Renal cortical epithelial cell (primary cell): ENCODE measurements at regions not wholly inside any gene's neighbourhood (a gene's known extent, or its start where the extent isn't known, plus 50 kb on each side); places are given as distances from the start of the nearest gene placed in this dataset.

Experiments
- DNase-seq: peaks from one replicate; pipeline ENCODE4 v3.0.0-alpha.2; 2011; ENCODE audit warnings: low read depth

DNA sequence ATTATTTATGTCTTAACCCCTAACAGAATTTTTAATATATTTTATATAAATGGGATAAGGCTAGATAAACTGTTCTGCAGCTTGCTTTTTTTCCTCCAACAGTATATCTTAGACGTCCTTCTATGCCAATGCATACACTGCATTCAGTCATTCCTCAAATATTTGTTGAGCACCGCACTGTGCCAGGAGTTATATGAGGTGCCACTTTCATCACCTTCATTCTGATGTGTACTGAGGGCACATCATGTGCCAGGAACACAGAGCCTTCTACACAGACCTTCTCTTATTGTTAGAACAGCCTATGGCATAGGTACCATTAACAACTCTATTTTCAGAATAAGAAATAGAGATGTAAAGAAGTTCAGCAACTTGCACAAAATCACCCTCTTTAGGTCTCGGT is 570.1 kb downstream of the CDK5RAP2 start:
- no peak for DNase-seq

DNA sequence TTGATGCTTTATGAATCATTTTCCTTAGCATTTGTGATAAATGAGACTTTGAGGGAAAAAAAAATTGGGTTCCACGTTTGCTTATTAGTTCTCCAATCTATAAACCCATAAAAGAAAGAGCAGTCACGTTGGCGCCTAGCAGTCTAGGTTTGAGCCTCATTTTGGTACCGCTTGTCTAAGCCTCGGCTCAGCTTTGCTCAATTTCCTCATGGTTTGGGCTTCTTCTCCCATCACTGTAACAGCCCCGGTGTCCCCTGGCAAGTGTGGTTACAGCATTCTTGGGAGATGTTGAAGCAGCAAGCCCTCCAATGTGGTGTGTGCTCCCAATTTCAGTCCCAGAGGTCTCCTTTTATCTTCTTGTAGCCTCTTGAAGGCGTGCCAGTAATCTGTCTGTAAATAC is 578.4 kb downstream of the CDK5RAP2 start:
- DNase-seq: no peak

DNA sequence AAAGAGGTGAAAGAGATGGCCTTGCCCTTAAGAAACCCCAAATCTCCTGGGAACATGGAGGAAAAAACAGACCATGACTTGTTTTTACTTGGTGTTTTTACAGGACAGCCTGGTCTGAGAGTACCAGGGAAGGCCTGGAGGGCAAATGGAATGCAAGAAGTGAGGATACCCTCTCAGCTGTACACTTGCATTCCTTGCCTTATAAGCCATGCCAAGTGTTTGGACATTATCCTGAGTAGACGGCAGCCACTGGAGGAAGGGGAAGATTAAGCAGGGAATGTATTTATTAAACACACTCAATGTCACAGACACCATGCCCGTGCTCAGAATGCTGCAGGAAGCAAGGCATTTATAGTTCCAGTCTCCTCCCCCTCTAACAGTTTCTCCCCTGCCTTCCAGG is 581.4 kb downstream of the CDK5RAP2 start:
- peak; percentile 1 for DNase-seq

DNA sequence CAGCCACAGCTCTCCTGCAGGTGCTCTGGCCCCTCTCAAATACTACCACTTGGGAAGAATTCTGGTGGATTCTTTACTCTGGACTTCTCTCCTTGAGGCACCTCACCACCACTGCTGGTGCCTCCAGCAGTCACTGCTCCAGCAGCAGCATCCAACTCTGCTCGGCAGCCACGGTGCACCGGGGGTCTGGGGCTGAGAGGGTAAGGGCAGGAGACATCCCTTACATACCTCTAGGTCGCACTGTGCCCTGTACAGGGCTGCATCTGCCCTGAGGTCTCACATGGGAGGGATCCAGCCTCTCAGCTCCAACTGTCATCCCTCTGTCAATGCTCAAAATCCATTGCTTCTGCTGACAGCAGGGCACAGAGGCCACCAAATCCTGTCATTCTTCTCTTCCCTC is 588.2 kb downstream of the CDK5RAP2 start:
- DNase-seq: no peak

DNA sequence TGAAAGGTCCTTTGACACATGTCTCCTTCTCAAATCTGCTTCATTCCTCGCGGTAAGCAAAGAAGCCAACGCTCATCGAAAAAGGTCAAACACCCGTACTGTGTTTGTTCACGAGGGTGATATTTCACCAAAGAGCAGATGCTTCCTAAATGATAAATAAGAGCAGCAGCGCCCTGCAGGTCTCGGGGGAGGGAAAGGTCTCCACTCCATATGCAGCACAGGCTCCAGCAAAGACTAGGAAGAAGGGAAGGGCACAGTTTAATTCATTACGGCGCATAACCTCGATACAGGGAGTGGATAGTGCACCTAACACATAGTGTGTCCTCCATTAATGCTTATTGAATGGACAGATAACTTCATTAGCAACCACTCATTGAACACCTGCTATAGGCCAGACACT is 593.3 kb downstream of the CDK5RAP2 start:
- no peak for DNase-seq

DNA sequence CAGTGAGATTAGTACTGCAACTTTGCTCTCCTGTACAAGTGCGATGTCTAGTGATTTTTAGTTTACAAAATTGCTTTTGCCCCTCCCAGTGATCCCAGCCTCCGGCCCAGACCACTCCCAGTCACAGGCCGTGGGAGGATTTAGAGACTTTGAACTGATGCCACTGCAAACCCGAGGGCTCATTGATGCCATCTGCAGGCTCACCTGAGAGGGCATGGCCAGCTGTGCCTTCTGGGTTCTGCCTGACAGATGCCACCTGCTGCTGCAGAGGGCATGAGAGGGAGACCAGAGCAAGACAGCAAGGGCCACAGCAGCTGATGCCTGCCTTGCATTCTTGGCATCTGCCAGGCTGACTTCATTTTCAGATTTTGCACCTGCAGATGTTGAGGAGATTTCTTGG is 593.8 kb downstream of the CDK5RAP2 start:
- DNase-seq: no peak

DNA sequence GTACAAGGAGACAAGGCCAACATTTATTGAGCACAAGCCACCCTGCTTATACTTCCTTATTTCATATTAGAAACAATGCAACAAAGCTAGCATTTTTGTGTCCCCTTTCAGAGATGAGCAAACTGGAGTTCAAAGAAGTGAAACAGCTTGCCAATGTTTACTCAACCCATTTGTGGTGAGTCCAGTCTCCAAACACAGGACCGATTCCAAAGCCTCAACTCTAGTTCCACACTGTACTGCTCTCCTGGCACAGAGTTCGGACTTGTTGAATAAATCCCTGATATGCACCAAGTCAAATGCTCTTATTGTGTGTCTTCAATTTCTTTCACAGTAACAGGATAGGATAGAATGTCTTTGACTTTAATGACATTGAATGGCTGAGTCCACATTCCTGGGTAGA is 604.8 kb upstream of the BRINP1 start:
- DNase-seq: no peak

DNA sequence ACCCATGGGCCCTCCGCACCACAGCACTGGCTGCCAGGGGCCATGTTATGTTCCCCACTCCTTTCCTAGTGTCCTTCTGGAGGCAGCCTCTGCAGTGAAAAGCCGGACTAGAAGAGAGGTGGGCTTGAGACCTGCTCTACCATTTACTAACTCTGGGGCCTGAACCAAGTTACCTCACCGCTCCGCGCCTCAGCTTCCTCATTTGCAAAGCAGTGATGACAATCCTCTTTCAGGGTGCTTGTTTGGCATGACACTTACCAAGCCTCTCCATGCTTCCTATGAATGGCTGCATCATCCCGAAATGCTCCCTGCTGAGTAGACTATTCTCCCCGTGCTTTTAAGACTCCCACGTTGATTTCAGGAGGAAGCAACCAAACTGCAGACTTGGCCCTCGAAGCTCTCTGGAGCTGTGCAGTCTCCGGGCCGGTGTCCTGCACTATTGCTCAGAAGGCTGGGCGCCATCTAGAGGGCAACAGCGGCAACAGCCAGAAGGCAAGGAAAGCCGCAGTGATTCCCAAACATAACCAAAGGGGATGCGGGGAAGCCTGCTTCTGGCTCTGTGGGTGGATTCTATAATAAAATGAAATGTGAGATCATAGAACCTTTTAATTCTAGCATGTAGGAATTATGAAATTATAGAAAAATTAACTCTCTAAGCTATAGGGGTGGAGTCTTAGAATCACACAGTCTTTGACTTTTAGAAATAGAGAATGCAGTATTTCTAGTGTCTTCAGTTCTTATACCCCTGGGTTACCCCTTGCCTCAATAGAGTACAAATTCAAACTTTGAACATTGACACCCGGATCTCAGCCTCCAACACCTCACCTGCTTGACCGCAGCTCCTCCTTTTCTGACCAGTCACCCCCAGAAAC is 599.8 kb upstream of the BRINP1 start:
- peak; percentile 45 for DNase-seq

DNA sequence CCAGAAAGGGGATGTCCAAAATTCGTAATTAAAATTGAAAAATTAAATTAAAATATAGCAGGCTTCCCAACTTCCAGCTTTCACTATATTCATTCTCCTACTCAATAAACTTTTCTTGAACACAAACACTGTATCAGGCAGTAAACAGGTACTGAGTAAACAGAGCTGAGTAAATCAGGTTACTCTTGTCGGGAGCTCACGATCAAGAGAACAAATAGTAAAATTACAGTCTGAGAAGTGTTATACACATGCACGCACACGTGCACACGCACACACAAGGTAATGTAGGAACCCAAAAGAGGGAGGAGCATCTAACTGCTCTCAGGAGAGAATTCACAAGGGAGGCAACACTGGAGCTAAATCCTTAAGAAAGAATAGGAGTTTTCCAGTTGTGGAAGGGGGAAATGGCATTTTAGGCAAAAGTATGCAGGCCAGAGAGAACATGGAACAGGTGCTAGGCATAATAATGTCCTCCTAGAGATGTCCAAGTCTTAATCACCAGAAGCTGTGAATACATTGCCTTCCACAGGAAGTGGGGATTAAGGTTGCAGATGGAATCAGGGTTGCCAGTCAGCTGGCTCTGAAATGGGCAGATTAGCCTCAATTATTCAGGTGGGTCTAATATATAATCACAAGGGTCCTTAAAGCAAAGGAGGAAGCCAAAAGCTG is 598.8 kb upstream of the BRINP1 start:
- DNase-seq: no peak

DNA sequence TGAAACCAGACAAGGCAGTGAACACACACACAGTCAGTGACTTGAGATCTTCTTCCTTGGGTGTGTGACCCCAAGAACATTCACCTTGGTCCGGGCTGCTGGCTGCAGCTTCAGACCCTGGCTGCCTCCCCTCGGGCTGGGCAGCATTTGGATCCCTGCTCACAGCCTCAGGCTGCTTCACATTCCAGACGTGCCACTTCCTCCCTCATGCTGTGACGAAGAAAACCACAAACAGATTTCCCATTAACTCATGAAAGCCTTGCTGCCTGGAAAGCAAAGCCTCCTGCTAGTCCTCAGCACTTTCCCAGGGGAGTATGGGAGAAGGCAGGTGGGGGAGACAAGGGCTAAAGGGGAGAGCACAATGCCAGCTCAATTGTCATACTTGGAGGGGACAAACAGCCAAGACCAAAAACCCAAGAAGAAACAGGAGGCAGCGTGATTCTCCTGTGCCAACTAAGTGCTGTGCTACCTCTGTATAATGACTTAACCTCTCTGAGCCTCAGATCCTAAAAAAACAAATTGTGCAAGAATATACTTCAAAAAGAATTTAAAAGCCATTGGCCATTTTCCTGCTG is 594.6 kb upstream of the BRINP1 start:
- peak; percentile 98 for DNase-seq

DNA sequence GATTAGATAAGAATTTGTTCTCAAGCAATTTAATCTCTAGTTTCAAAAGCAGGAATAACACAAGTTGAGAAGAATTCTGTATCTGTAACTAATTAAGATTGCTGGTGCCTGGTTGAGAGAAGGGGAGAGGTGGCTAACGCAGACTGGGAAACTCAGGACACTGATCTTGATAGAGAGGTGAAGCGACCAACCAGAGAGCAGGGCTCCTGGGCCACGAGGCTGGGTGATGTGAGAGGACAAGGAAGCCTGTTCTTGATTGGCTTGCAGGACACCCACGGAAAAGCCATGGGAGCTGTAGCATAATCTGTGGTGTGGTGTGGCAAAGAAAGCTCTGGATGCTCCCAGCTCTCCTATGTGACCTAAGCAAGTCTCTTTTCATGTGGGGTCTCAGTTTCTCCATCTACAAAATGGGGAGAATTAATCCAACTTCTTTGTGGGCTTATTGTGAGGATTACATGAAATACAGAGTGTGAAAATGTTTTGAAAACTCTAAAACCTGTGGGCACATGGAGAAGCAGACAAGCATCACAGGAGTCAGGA is 594.1 kb upstream of the BRINP1 start:
- DNase-seq: peak; percentile 78

DNA sequence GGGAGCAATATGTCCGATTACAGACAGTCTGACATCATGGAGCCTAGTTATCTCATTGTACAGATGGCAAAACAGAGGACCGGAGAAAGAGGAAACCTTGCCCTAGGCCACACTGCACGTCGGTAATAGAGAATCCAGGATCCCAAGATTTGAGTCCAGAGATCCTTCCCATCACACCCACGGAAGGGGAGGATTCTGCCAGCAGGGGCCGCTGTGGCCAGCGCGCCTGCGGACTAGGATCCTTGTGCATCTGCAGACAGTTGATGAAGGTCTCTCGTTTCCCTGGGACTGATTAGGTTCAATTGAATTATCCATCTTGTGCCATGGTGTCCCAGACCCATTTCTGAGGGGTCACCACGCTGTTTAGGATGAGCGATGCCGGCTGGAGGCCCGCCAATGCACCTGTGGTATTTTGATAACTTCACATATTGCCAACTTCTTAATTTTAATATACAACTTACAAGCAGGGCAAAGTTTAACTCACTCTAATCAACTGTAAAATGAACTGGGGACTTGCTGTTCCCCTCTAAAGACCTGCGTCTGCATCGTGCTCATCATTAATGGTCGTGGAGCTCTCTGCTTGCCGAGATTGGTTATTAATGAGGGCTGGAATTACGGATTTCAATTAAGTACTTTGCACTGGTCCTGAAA is 592.7 kb upstream of the BRINP1 start:
- peak; percentile 33 for DNase-seq

DNA sequence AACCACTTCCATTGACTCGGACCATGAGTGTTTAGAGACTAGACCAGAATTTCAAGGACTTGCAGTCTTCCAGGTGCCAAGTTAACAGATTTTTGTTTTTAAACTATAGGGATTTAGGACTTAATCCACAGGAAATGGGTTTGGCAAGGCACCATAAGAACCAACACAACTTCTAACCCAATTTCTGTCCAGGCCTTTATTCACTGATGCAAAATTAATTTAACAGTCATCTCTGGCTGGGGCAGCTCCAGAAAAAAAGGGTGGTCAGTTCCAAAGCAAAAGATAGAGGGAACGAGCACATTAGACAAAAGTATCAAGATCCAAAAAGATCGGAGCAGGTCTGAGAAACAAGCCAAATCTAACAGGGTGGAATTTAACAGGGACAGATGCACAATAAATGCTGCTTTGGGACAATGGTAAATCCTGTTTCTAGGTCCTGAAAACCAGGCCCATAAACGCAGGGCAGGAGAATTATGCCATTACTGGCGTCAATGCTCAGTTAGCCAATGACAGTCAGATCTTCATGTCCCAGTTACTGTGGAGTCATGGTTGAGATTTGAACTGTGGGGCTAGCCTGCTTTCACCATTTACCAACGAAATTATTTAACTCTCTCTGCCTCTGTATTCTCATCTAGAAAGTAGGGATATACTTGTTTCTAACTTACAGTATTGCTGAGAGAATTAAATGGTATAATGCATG is 590.8 kb upstream of the BRINP1 start:
- no peak for DNase-seq

DNA sequence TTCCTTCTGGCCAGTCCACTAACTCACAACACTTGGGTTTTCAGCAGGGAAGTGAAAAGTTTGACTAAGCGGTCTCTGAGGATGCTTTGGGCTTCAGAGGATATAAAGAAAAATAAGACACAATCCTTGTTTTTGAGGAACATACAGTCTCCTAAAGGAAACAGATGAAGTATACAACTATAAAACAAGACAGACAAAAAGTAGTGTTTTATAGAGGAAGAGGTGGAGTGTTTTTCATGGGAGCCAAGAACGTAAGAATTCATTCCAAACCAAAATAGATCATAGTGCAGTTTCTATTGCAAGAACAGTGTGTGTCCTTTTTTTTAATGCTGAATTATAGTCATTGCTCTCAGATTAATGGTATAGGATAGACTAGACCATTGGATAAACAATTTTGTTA is 586.9 kb upstream of the BRINP1 start:
- no peak for DNase-seq

DNA sequence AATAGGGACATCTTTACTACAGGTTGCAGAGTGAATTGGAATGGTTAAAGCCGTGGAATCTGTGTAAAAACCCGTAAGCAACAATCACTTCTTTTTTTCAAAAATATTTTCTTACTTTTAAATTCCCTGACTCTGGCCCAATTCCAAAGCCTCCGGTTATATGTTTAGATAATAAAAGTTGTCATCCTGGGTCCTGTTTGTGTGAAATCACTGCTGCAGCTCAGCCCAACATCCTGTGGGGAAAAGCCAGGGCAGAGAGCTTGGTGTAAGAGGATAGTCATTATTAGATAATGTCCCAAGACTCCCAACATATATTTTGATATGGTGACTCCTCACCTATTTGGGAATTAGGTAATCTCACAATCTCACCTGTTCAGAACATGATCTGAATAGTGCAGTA is 586.0 kb upstream of the BRINP1 start:
- DNase-seq: no peak

DNA sequence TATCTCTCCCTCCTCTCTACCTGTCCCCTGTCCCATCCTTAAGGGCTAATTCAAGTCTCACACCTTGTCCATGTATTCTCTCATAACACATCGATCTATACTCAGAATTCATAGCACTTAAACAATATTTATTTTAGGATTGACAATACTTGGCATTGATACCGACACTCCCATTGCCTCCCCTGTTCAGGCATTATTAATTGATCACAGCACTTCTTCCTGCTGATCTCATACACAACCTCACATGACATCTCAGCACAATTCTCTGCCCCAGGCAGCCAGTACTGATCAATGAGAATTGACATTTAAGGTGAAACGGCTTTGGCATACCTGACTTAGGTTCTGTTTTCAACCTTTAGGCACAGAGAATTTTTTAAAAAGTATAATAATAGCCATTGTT is 582.4 kb upstream of the BRINP1 start:
- no peak for DNase-seq

DNA sequence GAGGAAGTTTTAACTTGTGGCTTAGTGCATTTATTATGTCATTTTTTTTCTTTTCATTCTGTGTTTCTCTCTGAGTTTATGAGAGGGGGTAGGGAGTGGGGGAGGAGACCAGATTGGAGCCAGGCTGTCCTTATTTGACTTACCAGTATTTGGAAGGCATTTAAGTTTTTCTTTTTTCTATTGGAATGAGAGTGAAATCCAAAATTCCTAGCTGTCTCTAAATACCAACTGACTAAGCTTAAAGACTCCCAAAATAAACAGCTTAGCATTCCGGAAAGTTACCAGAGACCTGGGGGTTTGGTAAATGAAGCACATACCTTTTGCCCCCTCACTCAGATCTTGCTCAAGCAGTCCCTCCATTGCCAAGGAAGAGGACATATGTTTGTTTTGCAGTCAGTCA is 581.9 kb upstream of the BRINP1 start:
- peak; percentile 28 for DNase-seq

DNA sequence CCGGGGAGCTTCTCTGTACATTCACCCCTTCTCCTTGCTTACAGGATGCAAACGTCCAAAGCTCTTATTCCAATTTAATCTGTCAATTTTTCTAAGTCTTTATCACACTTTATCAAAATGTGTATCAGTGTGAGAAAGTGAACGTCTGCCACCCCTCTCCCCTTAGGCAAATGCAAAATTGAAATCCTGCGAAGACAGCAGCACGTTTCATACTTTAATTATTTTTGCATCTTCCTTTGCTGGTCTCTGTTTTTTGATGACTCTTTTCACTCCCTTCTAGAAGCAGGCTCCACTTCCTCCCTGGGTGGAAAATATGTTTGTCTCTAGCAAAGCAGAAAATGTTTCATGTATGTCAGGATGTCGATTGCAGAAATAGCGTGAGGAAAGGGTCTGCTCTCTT is 576.5 kb upstream of the BRINP1 start:
- DNase-seq: no peak

DNA sequence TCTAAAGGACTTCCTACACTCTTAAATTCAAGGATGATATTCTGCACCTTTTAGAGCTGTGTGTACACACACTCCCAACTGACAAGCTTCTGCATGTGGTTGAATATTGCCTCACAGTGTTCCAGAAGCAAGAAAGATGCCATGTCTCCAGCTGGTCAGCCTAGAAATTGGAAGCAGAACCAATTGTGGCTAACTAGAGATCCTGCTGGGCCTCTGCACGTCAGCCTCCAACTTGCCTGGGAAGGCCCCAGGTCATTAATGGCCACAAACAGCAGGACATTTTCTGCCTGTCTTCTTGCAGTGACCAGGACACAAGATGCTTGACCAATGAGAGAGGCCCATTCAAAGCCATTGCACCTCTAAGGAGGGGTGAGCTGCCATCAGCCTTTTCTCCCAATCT is 571.9 kb upstream of the BRINP1 start:
- DNase-seq: no peak

DNA sequence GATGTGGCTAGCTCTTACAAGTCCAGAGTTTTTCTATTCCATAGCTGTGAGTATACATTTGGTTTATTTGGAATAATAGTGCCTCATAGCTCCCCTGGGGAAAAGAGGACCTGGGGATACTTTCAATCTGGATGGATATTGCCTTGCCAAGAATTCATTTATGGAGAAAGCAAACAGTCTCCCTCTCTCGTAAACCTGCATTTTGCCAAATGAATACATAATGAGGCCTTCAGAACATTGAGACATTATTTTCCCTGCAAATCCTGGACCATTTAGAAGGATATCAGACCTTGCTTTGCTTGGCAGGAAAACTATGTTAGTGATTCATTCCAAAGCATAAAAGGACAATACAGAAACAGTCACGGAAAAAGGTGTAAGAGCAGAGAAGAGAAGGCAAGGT is 569.6 kb upstream of the BRINP1 start:
- no peak for DNase-seq

DNA sequence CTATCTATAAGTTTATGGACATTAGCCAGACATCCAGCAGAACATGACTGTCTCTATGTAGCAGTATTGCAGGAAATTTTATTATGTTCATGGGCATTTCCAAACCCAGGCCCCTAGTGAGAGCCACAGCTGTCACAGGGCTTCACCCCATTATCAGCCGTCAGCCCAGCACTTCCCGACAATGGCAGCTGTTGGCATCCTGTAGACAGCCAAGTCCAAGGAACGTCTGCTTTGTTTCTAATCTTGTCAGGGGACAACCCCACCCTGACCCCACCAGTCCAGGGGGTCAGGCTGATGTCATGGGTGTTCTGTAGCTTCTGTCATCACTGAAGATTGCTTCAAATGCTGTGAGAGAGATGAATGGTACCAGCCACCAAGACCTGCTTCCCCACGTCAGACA is 565.3 kb upstream of the BRINP1 start:
- no peak for DNase-seq

DNA sequence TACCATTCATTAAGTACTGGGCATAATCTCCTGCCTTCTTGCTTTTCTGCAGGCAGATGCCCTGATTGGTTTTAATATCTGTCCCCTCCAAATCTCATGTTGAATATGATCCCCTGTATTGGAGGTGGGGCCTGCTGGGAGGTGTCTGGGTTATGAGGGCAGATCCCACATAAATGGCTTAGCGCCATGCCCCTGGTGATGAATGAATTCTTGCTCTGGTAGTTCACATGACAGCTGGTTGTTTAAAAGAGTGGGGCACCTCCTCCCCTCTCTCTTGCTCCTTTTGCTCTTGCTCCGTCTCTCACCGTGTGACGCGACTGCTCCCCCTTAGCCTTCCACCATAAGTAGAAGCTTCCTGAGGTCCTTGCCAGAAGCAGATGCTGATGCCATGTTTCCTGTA is 564.0 kb upstream of the BRINP1 start:
- no peak for DNase-seq
